Endothelial cell of umbilical vein (primary cell): ENCODE measurements at regions not wholly inside any gene's neighbourhood (a gene's known extent, or its start where the extent isn't known, plus 50 kb on each side); places are given as distances from the start of the nearest gene placed in this dataset.

Source experiments
- BruUV-seq: library from RNA; stranded (reverse); fragments of 400-500 nt; replicated peaks from 2 replicates; lab custom pipeline; 2021; lab: Mats Ljungman, UMichigan
- CTCF ChIA-PET: fragments of 300-600, 350-600 bp; sonication (Branson Sonifier 250); formaldehyde crosslinking; loops from one replicate; lab custom pipeline; 2021; ENCODE audit warnings: antibody characterized with exemption, inconsistent platforms; lab: Charles Lee
- POLR2A ChIA-PET: fragments of 300-600, 350-600 bp; sonication (Branson Sonifier 250); formaldehyde crosslinking; loops from one replicate; lab custom pipeline; 2021; ENCODE audit warnings: antibody characterized with exemption, inconsistent platforms; lab: Charles Lee
- DNase-seq: peaks from one replicate; pipeline ENCODE4 v3.0.0-alpha.2; 2011; ENCODE audit warnings: low read depth, low spot score
- FAIRE-seq: peaks from 2 replicates; lab custom pipeline; 2011; peaks lifted over from hg19 to GRCh38; lab: Jason Lieb, UNC
- H2AFZ ChIP-seq: 2 replicates; pipeline ENCODE4 v1.6.0; 2012; ENCODE audit warnings: low read depth, low read length, control low read depth, inconsistent platforms
- H3K27ac ChIP-seq: 2 replicates; pipeline ENCODE4 v1.5.1; 2011; ENCODE audit warnings: low read depth, mild to moderate bottlenecking, control low read depth, low read length, moderate library complexity; ENCODE audit not compliant: insufficient read depth
- H3K27me3 ChIP-seq, 2 experiments: 2 replicates each; pipeline versions ENCODE4 v1.6.0 to v1.6.1; 2011; ENCODE audit warnings: low read length in 2 of 2, mixed read lengths in 1 of 2; ENCODE audit not compliant: control insufficient read depth in 2 of 2, insufficient read depth in 2 of 2
- H3K36me3 ChIP-seq, 2 experiments: 2 replicates in 1 of 2; 3 replicates in 1 of 2; pipeline ENCODE4 v1.5.1; 2011; ENCODE audit warnings: low read length in 2 of 2, mild to moderate bottlenecking in 1 of 2, moderate library complexity in 1 of 2; ENCODE audit not compliant: control insufficient read depth in 2 of 2, insufficient read depth in 2 of 2; ENCODE audit errors: extremely low read depth in 1 of 2
- H3K4me1 ChIP-seq: 3 replicates; pipeline ENCODE4 v1.5.1; 2011; ENCODE audit warnings: mild to moderate bottlenecking, low read length; ENCODE audit not compliant: control insufficient read depth, insufficient read depth; ENCODE audit errors: extremely low read depth
- H3K4me2 ChIP-seq: 2 replicates; pipeline ENCODE4 v1.6.1; 2011; ENCODE audit warnings: low read length, control low read depth, mixed read lengths; ENCODE audit not compliant: insufficient read depth
- H3K4me3 ChIP-seq, 3 experiments: fragments of 200-600 bp in 1 of 3; sonication (generic), shearing (Covaris generic) in 1 of 3; replicated peaks in 1 of 3; 2 replicates each; pipeline ENCODE4 v1.5.1; 2011 to 2016; ENCODE audit warnings: control low read depth in 3 of 3, low read length in 3 of 3, mild to moderate bottlenecking in 2 of 3, inconsistent platforms in 1 of 3, low read depth in 1 of 3, moderate library complexity in 1 of 3; ENCODE audit not compliant: insufficient read depth in 1 of 3
- H3K79me2 ChIP-seq: 2 replicates; pipeline ENCODE4 v1.6.0; 2012; ENCODE audit warnings: low read length, inconsistent platforms; ENCODE audit not compliant: control insufficient read depth, insufficient read depth
- H3K9ac ChIP-seq: replicated peaks from 2 replicates; pipeline ENCODE3; 2011; ENCODE audit warnings: low read length, control low read depth; ENCODE audit not compliant: insufficient read depth; ENCODE audit errors: extremely low read depth
- H3K9me1 ChIP-seq: replicated peaks from 3 replicates; pipeline ENCODE4 v1.6.0; 2011; ENCODE audit warnings: mild to moderate bottlenecking, low read length; ENCODE audit not compliant: control insufficient read depth, insufficient read depth; ENCODE audit errors: extremely low read depth
- H3K9me3 ChIP-seq: replicated peaks from 2 replicates; pipeline ENCODE4 v1.5.1; 2012; ENCODE audit warnings: low read length, inconsistent platforms; ENCODE audit not compliant: control insufficient read depth, insufficient read depth
- H4K20me1 ChIP-seq: replicated peaks from 2 replicates; pipeline ENCODE3; 2011; ENCODE audit warnings: mild to moderate bottlenecking, low read length; ENCODE audit not compliant: control insufficient read depth, insufficient read depth; ENCODE audit errors: extremely low read depth
- EZH2 ChIP-seq: IDR thresholded peaks from 2 replicates; pipeline ENCODE4 v1.6.1; 2012; ENCODE audit warnings: borderline replicate concordance, low read depth, mild to moderate bottlenecking, moderate library complexity, low read length, inconsistent platforms; ENCODE audit not compliant: severe bottlenecking
- FOS ChIP-seq: IDR thresholded peaks from 2 replicates; pipeline ENCODE4 v1.6.1; 2011; ENCODE audit warnings: mild to moderate bottlenecking, low read length, moderate library complexity, borderline replicate concordance; ENCODE audit not compliant: insufficient read depth
- GATA2 ChIP-seq: IDR thresholded peaks from 2 replicates; pipeline ENCODE4 v1.7.0; 2011; ENCODE audit warnings: low read depth, mild to moderate bottlenecking, moderate library complexity, mixed read lengths, low read length; ENCODE audit not compliant: insufficient read length, insufficient read depth
- MYC ChIP-seq: IDR thresholded peaks from one replicate; pipeline ENCODE4 v1.6.1; 2011; ENCODE audit warnings: mild to moderate bottlenecking, low read depth, low read length
- POLR2A ChIP-seq: IDR thresholded peaks from 2 replicates; pipeline ENCODE4 v1.6.1; 2012; ENCODE audit warnings: low read depth, mild to moderate bottlenecking, control low read depth, low read length
- POLR2AphosphoS5 ChIP-seq: IDR thresholded peaks from 2 replicates; pipeline ENCODE4 v1.6.1; 2012; ENCODE audit warnings: low read depth, mild to moderate bottlenecking, control low read depth, low read length, moderate library complexity; ENCODE audit not compliant: insufficient read depth
- dilution Hi-C: fragments of 300-500 bp; cut with MboI; formaldehyde crosslinking; loops from one replicate; pipeline ENCODE4 v1.15.0; 2019; ENCODE audit warnings: low sequenced_read_pairs; ENCODE audit not compliant: extremely low pct_ligation_motif_present
- intact Hi-C: fragments of 100-400 bp; cut with micrococcal nuclease; formaldehyde crosslinking; loops from one replicate; pipeline ENCODE4 v1.10.0; 2022
- TF ChIP-seq, protein P1 (sequence below): IDR thresholded peaks from 2 replicates; pipeline ENCODE4 v1.6.1; 2011; ENCODE audit not compliant: insufficient read depth, insufficient read length

DNA sequence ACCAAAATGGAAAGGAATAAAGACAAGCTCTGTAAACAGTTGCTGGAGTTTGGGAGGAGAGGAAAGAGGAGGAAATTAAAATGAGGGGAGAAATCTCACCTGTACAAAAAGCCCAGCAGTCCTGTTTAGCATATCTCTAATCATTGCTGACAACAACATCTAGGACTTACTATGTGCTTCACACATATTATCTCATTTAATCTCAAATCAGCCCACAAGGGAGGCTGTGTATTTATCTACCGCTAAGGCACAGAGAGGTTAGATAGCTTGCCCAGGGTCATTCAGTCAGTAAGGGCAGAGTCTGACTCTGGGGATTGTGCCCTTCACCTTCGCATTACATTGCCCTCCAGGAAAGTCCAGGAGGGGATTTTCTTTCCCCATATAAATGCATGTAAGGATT, 233.3 kb downstream of the DLEU7 start:
- Histone ChIP-seq H3K27me3 (peaks cover 12 to 15% of the 10 kb centered on the region in 2 experiments), H3K9me1 (no peaks in the 10 kb centered on the region), H2AFZ (no peak overlapping the region), H3K4me3 (no peak overlapping the region), H3K9ac (no peak overlapping the region), H3K4me2 (no peak overlapping the region), H3K9me3 (no peaks in the 10 kb centered on the region), H3K27ac (no peak overlapping the region), H3K79me2 (no peaks in the 10 kb centered on the region), H3K36me3 (no peaks in the 10 kb centered on the region), H3K4me1 (no peaks in the 10 kb centered on the region), H4K20me1 (no peaks in the 10 kb centered on the region)
- ChIA-PET CTCF (interaction anchor here (1.3 kb wide), 1 partner anchor 10 kb away, joined by 3 read pairs; no protein-coding TSS in a partner anchor), POLR2A (no interaction called here)
- intact Hi-C loops = no loop called here
- dilution Hi-C loops = no loop called here
- BruUV-seq = no TSS peak
- DNase-seq (no peak), FAIRE-seq (no peak)
- TF ChIP-seq MYC = no peak
- no peak for TF ChIP-seq EZH2
- TF ChIP-seq POLR2A = no peak
- no peak for TF ChIP-seq GATA2

DNA sequence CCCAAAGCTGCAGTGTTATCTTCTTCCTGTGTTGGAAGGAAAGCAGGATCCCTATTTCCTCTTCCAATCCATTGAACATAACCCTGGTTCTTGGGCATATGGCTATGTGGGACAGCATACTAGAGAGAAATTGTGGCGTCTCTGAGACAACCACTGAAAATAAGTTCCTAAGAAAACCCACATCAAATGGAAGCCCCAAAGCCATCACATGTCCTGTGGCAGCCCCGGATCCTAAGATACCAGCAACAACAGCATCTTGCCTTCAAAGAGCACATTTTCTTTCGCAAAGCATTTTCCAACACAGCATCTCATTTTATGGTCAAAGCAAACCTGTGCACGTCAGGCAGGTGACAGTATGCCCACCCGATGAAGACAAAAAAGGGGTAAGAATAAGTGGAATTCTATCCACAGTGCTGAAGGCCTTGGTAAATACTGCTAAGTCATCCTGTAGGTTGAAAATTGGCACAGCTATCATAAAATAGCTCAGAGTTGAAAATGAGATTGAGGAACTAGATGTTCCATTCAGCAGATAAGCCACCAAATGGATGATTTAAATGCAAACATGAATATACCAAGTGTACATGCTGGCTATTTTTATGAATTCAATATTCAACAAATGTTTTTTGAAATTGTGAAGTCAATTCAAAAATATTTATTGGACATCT, 232.2 kb downstream of the DLEU7 start:
- TF ChIP-seq GATA2 (no peak), FOS (no peak), POLR2A (no peak), POLR2AphosphoS5 (no peak), MYC (no peak)
- TF ChIP-seq, protein P1, sequence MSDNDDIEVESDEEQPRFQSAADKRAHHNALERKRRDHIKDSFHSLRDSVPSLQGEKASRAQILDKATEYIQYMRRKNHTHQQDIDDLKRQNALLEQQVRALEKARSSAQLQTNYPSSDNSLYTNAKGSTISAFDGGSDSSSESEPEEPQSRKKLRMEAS = no peak
- Histone ChIP-seq H3K27ac (no peak overlapping the region), H3K9ac (no peak overlapping the region), H4K20me1 (no peaks in the 10 kb centered on the region), H3K4me2 (no peak overlapping the region), H3K79me2 (no peaks in the 10 kb centered on the region), H3K9me1 (no peaks in the 10 kb centered on the region), H3K4me3 (no peak overlapping the region), H3K27me3 (peaks cover 12 to 15% of the 10 kb centered on the region in 2 experiments), H3K9me3 (no peaks in the 10 kb centered on the region), H3K4me1 (peaks cover 3% of the 10 kb centered on the region), H2AFZ (no peak overlapping the region), H3K36me3 (no peaks in the 10 kb centered on the region)
- dilution Hi-C loops (no loop called here), intact Hi-C loops (no loop called here)
- no peak for DNase-seq
- ChIA-PET POLR2A (no interaction called here), CTCF (no interaction called here)
- BruUV-seq = no TSS peak
- no peak for FAIRE-seq
